NCI-H2196 (cell line): ENCODE measurements at regions not wholly inside any gene's neighbourhood (a gene's known extent, or its start where the extent isn't known, plus 50 kb on each side); places are given as distances from the start of the nearest gene placed in this dataset.

ENCODE experiments used
- DNase-seq: peaks from one replicate; lab custom pipeline; 2025; ENCODE audit not compliant: unreplicated experiment; lab: John Stamatoyannopoulos, UW

- peak; percentile 35 for DNase-seq
Observed at GRCh38 chr10:117950408-117950807, 96.3 kb downstream of the RAB11FIP2 start.
